SK-N-SH (cell line): ENCODE measurements at regions not wholly inside any gene's neighbourhood (a gene's known extent, or its start where the extent isn't known, plus 50 kb on each side); places are given as distances from the start of the nearest gene placed in this dataset.

ENCODE experiments used
- CTCF ChIA-PET: fragments of 300-600, 350-600 bp; formaldehyde crosslinking; extraction: SDS; loops from one replicate; lab custom pipeline; 2021; lab: Yijun Ruan, JAX
- POLR2A ChIA-PET: fragments of 350-600 bp; sonication (Branson Sonifier 250); formaldehyde crosslinking; extraction: SDS; loops from one replicate; lab custom pipeline; 2020; ENCODE audit warnings: antibody characterized with exemption, inconsistent platforms; lab: Yijun Ruan, JAX
- DNase-seq: peaks from one replicate; pipeline ENCODE4 v3.0.0; 2012
- H2AFZ ChIP-seq: fragments of 200-600 bp; sonication (generic); 2 replicates; pipeline ENCODE4 v1.8.1; 2016; ENCODE audit warnings: antibody characterized with exemption, mild to moderate bottlenecking, low read depth
- H3F3A ChIP-seq: fragments of 200-600 bp; sonication (generic); replicated peaks from 2 replicates; pipeline ENCODE3; 2016; ENCODE audit warnings: antibody characterized with exemption, mild to moderate bottlenecking; ENCODE audit not compliant: insufficient read depth
- H3K27ac ChIP-seq, 2 experiments: fragments of 200-500 bp in 1 of 2; fragments of 200-600 bp in 1 of 2; sonication (Bioruptor generic) in 1 of 2; sonication (generic), shearing (Covaris generic) in 1 of 2; 2 replicates each; pipeline versions ENCODE4 v1.5.1 to v1.6.1; 2014 to 2016; ENCODE audit warnings: low read depth in 2 of 2, inconsistent platforms in 1 of 2, low read length in 1 of 2, mild to moderate bottlenecking in 1 of 2, mixed read lengths in 1 of 2
- H3K27me3 ChIP-seq: fragments of 200-600 bp; sonication (generic), shearing (Covaris generic); 2 replicates; pipeline ENCODE4 v1.6.1; 2016; ENCODE audit warnings: mixed run types; ENCODE audit not compliant: insufficient read depth
- H3K36me3 ChIP-seq, 2 experiments: fragments of 200-500 bp in 1 of 2; fragments of 200-600 bp in 1 of 2; sonication (Bioruptor generic) in 1 of 2; sonication (generic) in 1 of 2; replicated peaks in 1 of 2; 2 replicates each; pipeline versions ENCODE3 to v1.5.1; 2014 to 2016; ENCODE audit warnings: low read length in 1 of 2, mild to moderate bottlenecking in 1 of 2; ENCODE audit not compliant: insufficient read depth in 2 of 2, control insufficient read depth in 1 of 2
- H3K4me1 ChIP-seq, 2 experiments: fragments of 200-500 bp in 1 of 2; fragments of 200-600 bp in 1 of 2; sonication (Bioruptor generic) in 1 of 2; sonication (generic), shearing (Covaris generic) in 1 of 2; 2 replicates each; pipeline versions ENCODE4 v1.5.1 to v1.6.1; 2014 to 2016; ENCODE audit warnings: low read depth in 1 of 2, low read length in 1 of 2, mixed run types in 1 of 2; ENCODE audit not compliant: insufficient read depth in 2 of 2, control insufficient read depth in 1 of 2
- H3K4me2 ChIP-seq: fragments of 200-600 bp; sonication (generic), shearing (Covaris generic); 2 replicates; pipeline ENCODE4 v1.6.1; 2017; ENCODE audit warnings: mixed run types
- H3K4me3 ChIP-seq, 2 experiments: fragments of 200-500 bp in 1 of 2; fragments of 200-600 bp in 1 of 2; sonication (Bioruptor generic) in 1 of 2; sonication (generic), shearing (Covaris generic) in 1 of 2; 2 replicates each; pipeline versions ENCODE4 v1.5.1 to v1.8.1; 2014 to 2016; ENCODE audit warnings: low read depth in 2 of 2, inconsistent platforms in 1 of 2, low read length in 1 of 2, mild to moderate bottlenecking in 1 of 2, mixed read lengths in 1 of 2, moderate library complexity in 1 of 2
- H3K79me2 ChIP-seq: fragments of 200-600 bp; sonication (generic); 2 replicates; pipeline ENCODE4 v1.8.1; 2017; ENCODE audit warnings: mild to moderate bottlenecking; ENCODE audit not compliant: insufficient read depth
- H3K9ac ChIP-seq: fragments of 200-600 bp; sonication (generic); 2 replicates; pipeline ENCODE4 v1.6.1; 2017; ENCODE audit warnings: mixed run types
- H3K9me2 ChIP-seq: fragments of 200-600 bp; sonication (generic); 2 replicates; pipeline ENCODE4 v1.6.1; 2017; ENCODE audit warnings: mixed run types
- H3K9me3 ChIP-seq: fragments of 200-600 bp; sonication (generic); 2 replicates; pipeline ENCODE4 v1.6.1; 2017; ENCODE audit warnings: mixed run types, mild to moderate bottlenecking, moderate library complexity
- H4K20me1 ChIP-seq: fragments of 200-600 bp; sonication (generic); 2 replicates; pipeline ENCODE4 v1.6.1; 2017; ENCODE audit warnings: mild to moderate bottlenecking, mixed run types; ENCODE audit not compliant: insufficient read depth
- CHD2 ChIP-seq: fragments of 150-350 bp; IDR thresholded peaks from 2 replicates; pipeline ENCODE4 v1.6.1; 2018; ENCODE audit warnings: low read length; ENCODE audit not compliant: partially characterized antibody
- EP300 ChIP-seq, 2 experiments: IDR thresholded peaks; 2 replicates each; pipeline versions ENCODE4 v1.4.0 to v1.6.1; 2012; ENCODE audit warnings: borderline replicate concordance in 1 of 2, low read depth in 1 of 2, low read length in 1 of 2
- FOSL2 ChIP-seq: IDR thresholded peaks from 2 replicates; pipeline ENCODE4 v1.4.0; 2012; ENCODE audit warnings: low read depth, mild to moderate bottlenecking, moderate library complexity, borderline replicate concordance
- FOXJ3 ChIP-seq: sonication (generic); formaldehyde crosslinking; IDR thresholded peaks from 2 replicates; pipeline ENCODE4 v1.5.1; 2020; ENCODE audit warnings: mild to moderate bottlenecking, missing genetic modification reagents
- FOXM1 ChIP-seq: IDR thresholded peaks from 2 replicates; pipeline ENCODE4 v1.4.0; 2012; ENCODE audit warnings: low read depth, mild to moderate bottlenecking
- JUND ChIP-seq: IDR thresholded peaks from 2 replicates; pipeline ENCODE4 v1.4.0; 2012
- MXI1 ChIP-seq: IDR thresholded peaks from 2 replicates; pipeline ENCODE4 v1.6.1; 2012; ENCODE audit warnings: mild to moderate bottlenecking, low read depth, low read length, improper control_type of control experiment
- RAD21 ChIP-seq: IDR thresholded peaks from 2 replicates; pipeline ENCODE4 v1.6.1; 2012; ENCODE audit warnings: mild to moderate bottlenecking, low read length
- RCOR1 ChIP-seq: fragments of 150-350 bp; IDR thresholded peaks from 2 replicates; pipeline ENCODE4 v1.6.1; 2017; ENCODE audit warnings: antibody characterized with exemption, low read length
- RFX5 ChIP-seq: IDR thresholded peaks from 2 replicates; pipeline ENCODE4 v1.6.1; 2012; ENCODE audit warnings: mild to moderate bottlenecking, improper control_type of control experiment, low read length
- YY1 ChIP-seq: IDR thresholded peaks from 2 replicates; pipeline ENCODE4 v1.4.0; 2012; ENCODE audit warnings: low read depth, mild to moderate bottlenecking
- WGBS: methylation state at CpG from one replicate; pipeline ENCODE4 v1.1.6; 2017; ENCODE audit warnings: low lambda C conversion rate; 5-methylcytosine and 5-hydroxymethylcytosine counted together
- TF ChIP-seq, protein P1 (sequence below): fragments of 200-600 bp; sonication (generic); IDR thresholded peaks from 2 replicates; pipeline ENCODE4 v1.6.1; 2017; ENCODE audit warnings: antibody characterized with exemption, mild to moderate bottlenecking, moderate library complexity
- TF ChIP-seq, protein P2 (sequence below): fragments of 150-350 bp; IDR thresholded peaks from 2 replicates; pipeline ENCODE4 v1.6.1; 2016; ENCODE audit warnings: mild to moderate bottlenecking, low read depth, low read length
- TF ChIP-seq, protein P3 (sequence below): IDR thresholded peaks from 2 replicates; pipeline ENCODE4 v1.4.0; 2012; ENCODE audit warnings: low read depth, borderline replicate concordance
- TF ChIP-seq, protein P4 (sequence below): IDR thresholded peaks from 2 replicates; pipeline ENCODE4 v1.4.0; 2012; ENCODE audit warnings: low read depth, borderline replicate concordance

DNA sequence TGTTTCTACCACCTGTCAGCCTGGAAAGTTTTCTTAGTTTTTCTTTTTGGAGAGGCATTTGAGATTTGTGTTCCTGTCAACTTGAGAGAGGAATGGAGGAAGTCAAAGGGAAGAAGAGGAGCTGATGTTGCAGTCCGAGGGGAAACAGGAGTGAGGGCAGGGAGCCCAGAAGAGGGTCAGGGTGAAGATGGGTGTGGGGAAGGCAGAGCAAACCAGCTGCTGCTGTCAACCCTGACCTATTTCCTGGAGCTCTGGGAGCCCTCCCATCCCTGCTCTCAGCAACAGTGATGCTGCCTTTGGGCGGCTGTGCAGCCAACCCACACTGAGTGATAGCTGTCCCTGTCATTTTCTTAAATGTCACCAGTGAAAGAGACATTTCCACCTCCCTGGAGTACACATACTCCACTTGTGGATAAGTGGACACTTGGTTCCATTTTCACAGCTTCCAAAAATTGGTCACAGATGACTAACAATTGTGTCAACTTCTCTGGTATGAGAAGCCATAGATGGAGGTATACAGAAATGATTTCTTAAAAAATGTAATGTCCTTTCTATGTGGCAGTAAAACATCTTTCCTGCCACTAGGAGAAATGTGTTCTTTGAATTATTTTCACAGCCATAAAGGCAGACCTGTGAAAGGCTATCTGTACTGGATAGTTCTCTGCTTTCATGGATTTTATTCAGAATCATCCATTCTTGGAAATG, 556.3 kb upstream of the TBL1XR1 start:
- peak overlapping the region; percentile 18; the same call in 1 of the 2 replicates for H2AFZ ChIP-seq
- peaks cover 0 to 36% of the 10 kb centered on the region in 2 experiments; a peak in 3 of 4 replicates for H3K4me1 ChIP-seq
- no peak overlapping the region for H3K4me3 ChIP-seq
- POLR2A ChIA-PET: no interaction called here
- no peak overlapping the region for H3K9ac ChIP-seq
- peak; percentile 55 for DNase-seq
- no peaks in the 10 kb centered on the region for H3K9me3 ChIP-seq
- H3K27ac ChIP-seq: peak overlapping the region in 1 of 2 experiments; percentile 93; a peak in 2 of 4 replicates
- WGBS: 55% methylated on average over 2 of the region's 2 CpGs
- H3K79me2 ChIP-seq: no peaks in the 10 kb centered on the region
- no peaks in the 10 kb centered on the region for H3K36me3 ChIP-seq
- H3K9me2 ChIP-seq: no peaks in the 10 kb centered on the region
- H3K27me3 ChIP-seq: no peaks in the 10 kb centered on the region
- CTCF ChIA-PET: interaction anchor here (0.8 to 1.2 kb wide), 6 partner anchors 12 to 75 kb away, joined by 3 to 4 read pairs (median 3); no protein-coding TSS in a partner anchor
- TF ChIP-seq CHD2 (no peak), FOXJ3 (CRISPR knock-in tag) (no peak), FOSL2 (no peak; the same call in 1 of the 2 replicates), RCOR1 (no peak), JUND (no peak), EP300 (IDR thresholded peaks at IDR 0.05; ENCODE audit: borderline replicate concordance in 1 of 2, low read depth in 1 of 2, low read length in 1 of 2) (0 out of 4 replicates have a peak, but pooled peaks of 1 of the 2 experiments have one; percentile 4), RAD21 (no peak), YY1 (no peak), RFX5 (peak; percentile 76), FOXM1 (no peak), MXI1 (peak; percentile 38; the same call in 1 of the 2 replicates)
- TF ChIP-seq, protein P1, sequence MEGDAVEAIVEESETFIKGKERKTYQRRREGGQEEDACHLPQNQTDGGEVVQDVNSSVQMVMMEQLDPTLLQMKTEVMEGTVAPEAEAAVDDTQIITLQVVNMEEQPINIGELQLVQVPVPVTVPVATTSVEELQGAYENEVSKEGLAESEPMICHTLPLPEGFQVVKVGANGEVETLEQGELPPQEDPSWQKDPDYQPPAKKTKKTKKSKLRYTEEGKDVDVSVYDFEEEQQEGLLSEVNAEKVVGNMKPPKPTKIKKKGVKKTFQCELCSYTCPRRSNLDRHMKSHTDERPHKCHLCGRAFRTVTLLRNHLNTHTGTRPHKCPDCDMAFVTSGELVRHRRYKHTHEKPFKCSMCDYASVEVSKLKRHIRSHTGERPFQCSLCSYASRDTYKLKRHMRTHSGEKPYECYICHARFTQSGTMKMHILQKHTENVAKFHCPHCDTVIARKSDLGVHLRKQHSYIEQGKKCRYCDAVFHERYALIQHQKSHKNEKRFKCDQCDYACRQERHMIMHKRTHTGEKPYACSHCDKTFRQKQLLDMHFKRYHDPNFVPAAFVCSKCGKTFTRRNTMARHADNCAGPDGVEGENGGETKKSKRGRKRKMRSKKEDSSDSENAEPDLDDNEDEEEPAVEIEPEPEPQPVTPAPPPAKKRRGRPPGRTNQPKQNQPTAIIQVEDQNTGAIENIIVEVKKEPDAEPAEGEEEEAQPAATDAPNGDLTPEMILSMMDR: peak; percentile 26; the same call in 1 of the 2 replicates
- TF ChIP-seq, protein P2, sequence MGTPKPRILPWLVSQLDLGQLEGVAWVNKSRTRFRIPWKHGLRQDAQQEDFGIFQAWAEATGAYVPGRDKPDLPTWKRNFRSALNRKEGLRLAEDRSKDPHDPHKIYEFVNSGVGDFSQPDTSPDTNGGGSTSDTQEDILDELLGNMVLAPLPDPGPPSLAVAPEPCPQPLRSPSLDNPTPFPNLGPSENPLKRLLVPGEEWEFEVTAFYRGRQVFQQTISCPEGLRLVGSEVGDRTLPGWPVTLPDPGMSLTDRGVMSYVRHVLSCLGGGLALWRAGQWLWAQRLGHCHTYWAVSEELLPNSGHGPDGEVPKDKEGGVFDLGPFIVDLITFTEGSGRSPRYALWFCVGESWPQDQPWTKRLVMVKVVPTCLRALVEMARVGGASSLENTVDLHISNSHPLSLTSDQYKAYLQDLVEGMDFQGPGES: no peak
- TF ChIP-seq, protein P3, sequence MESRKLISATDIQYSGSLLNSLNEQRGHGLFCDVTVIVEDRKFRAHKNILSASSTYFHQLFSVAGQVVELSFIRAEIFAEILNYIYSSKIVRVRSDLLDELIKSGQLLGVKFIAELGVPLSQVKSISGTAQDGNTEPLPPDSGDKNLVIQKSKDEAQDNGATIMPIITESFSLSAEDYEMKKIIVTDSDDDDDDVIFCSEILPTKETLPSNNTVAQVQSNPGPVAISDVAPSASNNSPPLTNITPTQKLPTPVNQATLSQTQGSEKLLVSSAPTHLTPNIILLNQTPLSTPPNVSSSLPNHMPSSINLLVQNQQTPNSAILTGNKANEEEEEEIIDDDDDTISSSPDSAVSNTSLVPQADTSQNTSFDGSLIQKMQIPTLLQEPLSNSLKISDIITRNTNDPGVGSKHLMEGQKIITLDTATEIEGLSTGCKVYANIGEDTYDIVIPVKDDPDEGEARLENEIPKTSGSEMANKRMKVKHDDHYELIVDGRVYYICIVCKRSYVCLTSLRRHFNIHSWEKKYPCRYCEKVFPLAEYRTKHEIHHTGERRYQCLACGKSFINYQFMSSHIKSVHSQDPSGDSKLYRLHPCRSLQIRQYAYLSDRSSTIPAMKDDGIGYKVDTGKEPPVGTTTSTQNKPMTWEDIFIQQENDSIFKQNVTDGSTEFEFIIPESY: no peak
- TF ChIP-seq, protein P4, sequence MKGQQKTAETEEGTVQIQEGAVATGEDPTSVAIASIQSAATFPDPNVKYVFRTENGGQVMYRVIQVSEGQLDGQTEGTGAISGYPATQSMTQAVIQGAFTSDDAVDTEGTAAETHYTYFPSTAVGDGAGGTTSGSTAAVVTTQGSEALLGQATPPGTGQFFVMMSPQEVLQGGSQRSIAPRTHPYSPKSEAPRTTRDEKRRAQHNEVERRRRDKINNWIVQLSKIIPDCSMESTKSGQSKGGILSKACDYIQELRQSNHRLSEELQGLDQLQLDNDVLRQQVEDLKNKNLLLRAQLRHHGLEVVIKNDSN: no peak
- TF ChIP-seq, all 33 proteins: peak for 4
- H3K4me2 ChIP-seq: 0 out of 2 replicates have a peak overlapping the region, but pooled peaks have one; percentile 29
- peaks cover 4% of the 10 kb centered on the region for H3F3A ChIP-seq
- H4K20me1 ChIP-seq: no peaks in the 10 kb centered on the region
